Inflammatory macrophage treated with lipopolysaccharide for 1 hour (primary cell): ENCODE measurements at regions not wholly inside any gene's neighbourhood (a gene's known extent, or its start where the extent isn't known, plus 50 kb on each side); places are given as distances from the start of the nearest gene placed in this dataset.

Experiments used
- DNase-seq, 2 donors: peaks; one replicate each; pipeline ENCODE4 v3.0.0-alpha.2; 2020 to 2022

GRCh38 chr20:60249436-60249835 is 291.2 kb downstream of the CDH26 start:
- no peak for DNase-seq

- DNase-seq, result no peak
Observed at GRCh38 chr20:60250251-60250650, 292.0 kb downstream of the CDH26 start.

GRCh38 chr20:60252866-60253265 is 294.6 kb downstream of the CDH26 start:
- DNase-seq, result no peak

GRCh38 chr20:60253471-60253870 is 295.2 kb downstream of the CDH26 start:
- no peak for DNase-seq

GRCh38 chr20:60254901-60255411 is 296.7 kb downstream of the CDH26 start:
- DNase-seq, result no peak

- DNase-seq, result no peak
Observed at GRCh38 chr20:60255415-60255814, 297.2 kb downstream of the CDH26 start.

- DNase-seq, result no peak
Observed at GRCh38 chr20:60255866-60256265, 297.6 kb downstream of the CDH26 start.

- DNase-seq, result no peak
Observed at GRCh38 chr20:60256811-60257210, 298.6 kb downstream of the CDH26 start.

GRCh38 chr20:60257671-60258070 is 299.4 kb downstream of the CDH26 start:
- no peak for DNase-seq

GRCh38 chr20:60258255-60258863 is 300.1 kb downstream of the CDH26 start:
- DNase-seq, result no peak

GRCh38 chr20:60261333-60261732 is 303.1 kb downstream of the CDH26 start:
- no peak for DNase-seq

GRCh38 chr20:60262967-60263603 is 304.9 kb downstream of the CDH26 start:
- peak; percentile 10 to 71 for DNase-seq

- DNase-seq, result no peak
Observed at GRCh38 chr20:60263725-60264709, 305.8 kb downstream of the CDH26 start.

GRCh38 chr20:60266177-60266823 is 308.1 kb downstream of the CDH26 start:
- DNase-seq, result no peak

- DNase-seq, result no peak
Observed at GRCh38 chr20:60268491-60268890, 310.3 kb downstream of the CDH26 start.

GRCh38 chr20:60269573-60270162 is 311.4 kb downstream of the CDH26 start:
- no peak for DNase-seq

- no peak for DNase-seq
Observed at GRCh38 chr20:60270341-60270740, 312.1 kb downstream of the CDH26 start.

GRCh38 chr20:60271597-60271996 is 313.4 kb downstream of the CDH26 start:
- DNase-seq, result no peak

GRCh38 chr20:60272790-60273189 is 314.6 kb downstream of the CDH26 start:
- DNase-seq, result no peak

- no peak for DNase-seq
Observed at GRCh38 chr20:60274717-60275116, 316.5 kb downstream of the CDH26 start.

GRCh38 chr20:60281295-60281694 is 323.1 kb downstream of the CDH26 start:
- DNase-seq, result no peak

GRCh38 chr20:60283281-60283680 is 325.1 kb downstream of the CDH26 start:
- no peak for DNase-seq

- DNase-seq, result peak; percentile 3 to 28
Observed at GRCh38 chr20:60286764-60287163, 328.5 kb downstream of the CDH26 start.
